Keratinocyte (primary cell): ENCODE measurements at regions not wholly inside any gene's neighbourhood (a gene's known extent, or its start where the extent isn't known, plus 50 kb on each side); places are given as distances from the start of the nearest gene placed in this dataset.
A peak's percentile ranks its signal among the peaks of the same experiment; 100 is the strongest.

Source experiments
- DNase-seq: peaks from one replicate; pipeline ENCODE4 v3.0.0-alpha.2; 2011; ENCODE audit warnings: low read depth, missing footprints, low spot score
- FAIRE-seq: peaks from 2 replicates; lab custom pipeline; 2011; peaks lifted over from hg19 to GRCh38; lab: Jason Lieb, UNC
- H2AFZ ChIP-seq: 2 replicates; pipeline ENCODE4 v1.6.0; 2012; ENCODE audit warnings: low read length, control low read depth, inconsistent platforms; ENCODE audit not compliant: control insufficient read depth
- H3K27ac ChIP-seq: 2 replicates; pipeline ENCODE4 v1.5.1; 2011; ENCODE audit warnings: low read length; ENCODE audit not compliant: control insufficient read depth, insufficient read depth
- H3K27me3 ChIP-seq: 3 replicates; pipeline ENCODE4 v1.6.0; 2011; ENCODE audit warnings: low read length; ENCODE audit not compliant: control insufficient read depth, insufficient read depth; ENCODE audit errors: extremely low read depth
- H3K36me3 ChIP-seq, 2 experiments: 2 replicates in 1 of 2; 3 replicates in 1 of 2; pipeline ENCODE4 v1.5.1; 2011; ENCODE audit warnings: low read length in 2 of 2, mild to moderate bottlenecking in 1 of 2; ENCODE audit not compliant: control insufficient read depth in 2 of 2, insufficient read depth in 2 of 2; ENCODE audit errors: extremely low read depth in 1 of 2
- H3K4me1 ChIP-seq: 3 replicates; pipeline ENCODE4 v1.5.1; 2011; ENCODE audit warnings: low read length; ENCODE audit not compliant: control insufficient read depth, insufficient read depth; ENCODE audit errors: extremely low read depth
- H3K4me2 ChIP-seq: 3 replicates; pipeline ENCODE4 v1.6.0; 2011; ENCODE audit warnings: low read depth, low read length; ENCODE audit not compliant: control insufficient read depth, insufficient read depth; ENCODE audit errors: extremely low read depth
- H3K4me3 ChIP-seq, 3 experiments: fragments of 200-600 bp in 1 of 3; sonication (generic) in 1 of 3; 2 replicates in 2 of 3; 3 replicates in 1 of 3; pipeline ENCODE4 v1.5.1; 2011 to 2016; ENCODE audit warnings: low read length in 3 of 3, mild to moderate bottlenecking in 3 of 3, control low read depth in 2 of 3, inconsistent platforms in 1 of 3, low read depth in 1 of 3, mixed read lengths in 1 of 3, mixed run types in 1 of 3, moderate library complexity in 1 of 3; ENCODE audit not compliant: control insufficient read depth in 2 of 3, insufficient read depth in 2 of 3; ENCODE audit errors: extremely low read depth in 1 of 3
- H3K79me2 ChIP-seq: 2 replicates; pipeline ENCODE4 v1.6.0; 2012; ENCODE audit warnings: low read length; ENCODE audit not compliant: control insufficient read depth, insufficient read depth
- H3K9ac ChIP-seq: 3 replicates; pipeline ENCODE4 v1.6.0; 2011; ENCODE audit warnings: low read length; ENCODE audit not compliant: control insufficient read depth, insufficient read depth; ENCODE audit errors: extremely low read depth
- H3K9me1 ChIP-seq: 3 replicates; pipeline ENCODE4 v1.6.0; 2011; ENCODE audit warnings: low read length; ENCODE audit not compliant: control insufficient read depth, insufficient read depth; ENCODE audit errors: extremely low read depth
- H3K9me3 ChIP-seq: 2 replicates; pipeline ENCODE4 v1.5.1; 2012; ENCODE audit warnings: low read depth, low read length; ENCODE audit not compliant: control insufficient read depth
- H4K20me1 ChIP-seq: 3 replicates; pipeline ENCODE4 v1.6.0; 2011; ENCODE audit warnings: low read length; ENCODE audit not compliant: control insufficient read depth, insufficient read depth; ENCODE audit errors: extremely low read depth
- EZH2 ChIP-seq: IDR thresholded peaks from one replicate; pipeline ENCODE4 v1.6.1; 2012; ENCODE audit warnings: inconsistent platforms, mild to moderate bottlenecking, low read length, moderate library complexity
- dilution Hi-C: fragments of 300-500 bp; cut with MboI; formaldehyde crosslinking; loops from one replicate; pipeline ENCODE4 v1.7.0; 2020; ENCODE audit warnings: low sequenced_read_pairs; ENCODE audit not compliant: extremely low pct_ligation_motif_present
- TF ChIP-seq, protein P1 (sequence below), 3 experiments: IDR thresholded peaks in 1 of 3; conservative IDR thresholded peaks in 1 of 3; optimal IDR thresholded peaks in 1 of 3; 2 replicates in 2 of 3; 3 replicates in 1 of 3; pipeline versions ENCODE3 to v1.5.1; 2011; ENCODE audit warnings: low read length in 3 of 3, mild to moderate bottlenecking in 3 of 3, moderate library complexity in 2 of 3, control low read depth in 1 of 3, inconsistent platforms in 1 of 3; ENCODE audit not compliant: insufficient read depth in 2 of 3; ENCODE audit errors: extremely low read depth in 1 of 3

DNA sequence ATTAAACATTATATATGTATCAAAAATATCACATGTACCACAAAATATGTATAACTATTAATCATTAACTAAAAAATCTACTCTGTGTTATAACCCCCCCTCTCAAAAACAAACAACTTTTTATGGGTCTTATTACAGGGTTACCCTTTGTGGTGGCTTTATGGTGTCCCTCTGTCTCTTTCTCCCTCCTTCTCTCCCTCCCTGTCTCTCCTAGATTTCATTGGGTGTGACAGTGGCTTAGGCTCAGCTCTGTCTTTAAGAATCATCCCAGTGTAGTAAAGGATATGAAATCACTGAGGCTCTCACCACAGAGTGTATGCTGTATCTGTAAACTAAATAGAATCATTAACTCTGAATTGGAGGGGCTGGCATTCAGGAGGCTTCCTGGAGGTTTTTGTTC, 93.7 kb downstream of the TDRD15 start:
- Histone ChIP-seq H3K9me3 (no peaks in the 10 kb centered on the region), H2AFZ (no peak overlapping the region), H3K4me2 (no peak overlapping the region), H3K36me3 (no peaks in the 10 kb centered on the region), H3K9ac (no peak overlapping the region), H3K9me1 (no peaks in the 10 kb centered on the region), H3K27ac (no peak overlapping the region), H4K20me1 (no peaks in the 10 kb centered on the region), H3K27me3 (no peaks in the 10 kb centered on the region), H3K4me1 (peaks cover 8% of the 10 kb centered on the region), H3K4me3 (no peak overlapping the region), H3K79me2 (no peaks in the 10 kb centered on the region)
- DNase-seq (no peak), FAIRE-seq (no peak)
- dilution Hi-C loops, result no loop called here
- no peak for TF ChIP-seq EZH2
- TF ChIP-seq, protein P1, sequence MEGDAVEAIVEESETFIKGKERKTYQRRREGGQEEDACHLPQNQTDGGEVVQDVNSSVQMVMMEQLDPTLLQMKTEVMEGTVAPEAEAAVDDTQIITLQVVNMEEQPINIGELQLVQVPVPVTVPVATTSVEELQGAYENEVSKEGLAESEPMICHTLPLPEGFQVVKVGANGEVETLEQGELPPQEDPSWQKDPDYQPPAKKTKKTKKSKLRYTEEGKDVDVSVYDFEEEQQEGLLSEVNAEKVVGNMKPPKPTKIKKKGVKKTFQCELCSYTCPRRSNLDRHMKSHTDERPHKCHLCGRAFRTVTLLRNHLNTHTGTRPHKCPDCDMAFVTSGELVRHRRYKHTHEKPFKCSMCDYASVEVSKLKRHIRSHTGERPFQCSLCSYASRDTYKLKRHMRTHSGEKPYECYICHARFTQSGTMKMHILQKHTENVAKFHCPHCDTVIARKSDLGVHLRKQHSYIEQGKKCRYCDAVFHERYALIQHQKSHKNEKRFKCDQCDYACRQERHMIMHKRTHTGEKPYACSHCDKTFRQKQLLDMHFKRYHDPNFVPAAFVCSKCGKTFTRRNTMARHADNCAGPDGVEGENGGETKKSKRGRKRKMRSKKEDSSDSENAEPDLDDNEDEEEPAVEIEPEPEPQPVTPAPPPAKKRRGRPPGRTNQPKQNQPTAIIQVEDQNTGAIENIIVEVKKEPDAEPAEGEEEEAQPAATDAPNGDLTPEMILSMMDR (optimal IDR thresholded peaks at IDR 0.05 in 1 of 3, IDR thresholded peaks at IDR 0.05 in 1 of 3, conservative IDR thresholded peaks at IDR 0.05 in 1 of 3; ENCODE audit: extremely low read depth in 1 of 3, insufficient read depth in 2 of 3, low read length in 3 of 3), result no peak

DNA sequence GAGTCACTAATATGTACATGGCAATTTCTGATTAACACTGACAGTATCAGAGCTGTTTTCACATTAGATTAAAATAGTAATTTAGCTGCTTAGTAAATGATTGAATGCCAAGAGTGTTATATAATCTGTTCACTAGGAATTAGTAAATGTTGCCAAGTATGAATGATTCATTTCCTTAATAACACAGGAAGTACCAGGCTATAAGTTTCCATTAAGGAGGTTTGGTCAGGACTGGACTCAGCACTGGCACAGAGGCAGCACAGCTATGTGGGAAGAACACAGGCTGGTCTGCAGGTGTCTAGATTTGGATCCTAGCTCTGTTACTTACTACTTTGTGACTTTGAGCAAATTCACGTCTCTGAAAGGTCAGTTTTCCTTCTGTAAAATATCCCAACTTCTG, 97.2 kb downstream of the TDRD15 start:
- no peak for TF ChIP-seq EZH2
- no peaks in the 10 kb centered on the region for H3K27me3 ChIP-seq
- peak; percentile 69 for FAIRE-seq
- H3K4me1 ChIP-seq, result peaks cover 16% of the 10 kb centered on the region
- H3K9me1 ChIP-seq, result no peaks in the 10 kb centered on the region
- no peaks in the 10 kb centered on the region for H3K36me3 ChIP-seq
- H4K20me1 ChIP-seq, result no peaks in the 10 kb centered on the region
- no peak overlapping the region for H2AFZ ChIP-seq
- peak overlapping the region; percentile 61 for H3K4me2 ChIP-seq
- no peak overlapping the region for H3K27ac ChIP-seq
- peak overlapping the region; percentile 8 to 67 (median 56) for H3K4me3 ChIP-seq
- no peaks in the 10 kb centered on the region for H3K9me3 ChIP-seq
- peak; percentile 15 for DNase-seq
- no peaks in the 10 kb centered on the region for H3K79me2 ChIP-seq
- H3K9ac ChIP-seq, result peak overlapping the region; percentile 13
- dilution Hi-C loops, result no loop called here

DNA sequence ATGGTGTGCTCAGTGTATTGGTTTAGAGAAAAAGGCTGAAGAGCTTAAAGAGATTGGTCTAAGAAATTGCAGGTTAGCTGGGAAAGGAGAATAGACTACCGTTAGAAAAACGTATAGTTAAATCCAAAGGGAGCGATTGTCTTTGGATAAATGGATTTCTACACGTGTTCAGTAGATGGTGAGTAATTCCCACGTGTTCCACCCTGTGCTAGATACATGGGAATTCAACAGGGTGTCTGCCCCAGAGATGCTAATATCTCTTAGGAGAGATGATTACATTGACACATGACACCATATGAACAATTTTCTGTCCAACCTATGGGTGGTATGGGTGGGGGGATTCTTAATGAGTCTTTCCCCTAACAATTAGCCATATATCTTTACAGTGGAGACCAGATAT, 99.8 kb downstream of the TDRD15 start:
- Histone ChIP-seq H4K20me1 (no peaks in the 10 kb centered on the region), H3K4me1 (peaks cover 16% of the 10 kb centered on the region), H3K4me2 (peak overlapping the region; percentile 50), H3K27me3 (no peaks in the 10 kb centered on the region), H2AFZ (peak overlapping the region; percentile 32), H3K9ac (no peak overlapping the region), H3K9me3 (no peaks in the 10 kb centered on the region), H3K79me2 (no peaks in the 10 kb centered on the region), H3K36me3 (no peaks in the 10 kb centered on the region), H3K9me1 (no peaks in the 10 kb centered on the region), H3K27ac (no peak overlapping the region), H3K4me3 (peak overlapping the region in 1 of 3 experiments; percentile 4)
- DNase-seq (no peak), FAIRE-seq (peak; percentile 62)
- TF ChIP-seq, protein P1 (optimal IDR thresholded peaks at IDR 0.05 in 1 of 3, IDR thresholded peaks at IDR 0.05 in 1 of 3, conservative IDR thresholded peaks at IDR 0.05 in 1 of 3; ENCODE audit: extremely low read depth in 1 of 3, insufficient read depth in 2 of 3, low read length in 3 of 3), result no peak
- TF ChIP-seq EZH2, result no peak
- dilution Hi-C loops, result no loop called here
